ENCODE measurements at regions not wholly inside any gene's neighbourhood (a gene's known extent, or its start where the extent isn't known, plus 50 kb on each side); places are given as distances from the start of the nearest gene placed in this dataset.
"Not testable (repeated sequence)": the region's sequence is repeated elsewhere in the genome, so short reads cannot be mapped to it uniquely, and the experiment has no call there.

DNA sequence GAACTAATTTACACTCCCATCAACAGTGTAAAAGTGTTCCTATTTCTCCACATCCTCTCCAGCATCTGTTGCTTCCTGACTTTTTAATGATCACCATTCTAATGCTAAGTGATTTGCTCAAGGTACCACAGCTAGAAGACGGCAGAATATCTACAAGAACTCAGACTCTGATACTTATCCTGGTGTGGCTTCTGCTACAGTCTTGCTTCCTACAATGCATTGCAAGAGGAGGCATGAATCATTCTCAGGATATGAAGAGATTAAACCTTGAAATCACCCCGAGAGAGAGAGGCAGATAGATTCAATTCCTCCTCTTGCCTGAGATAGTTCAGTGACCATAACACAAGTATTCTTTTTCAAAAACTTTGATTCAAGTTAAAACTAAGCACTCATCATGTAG is 306.4 kb downstream of the TBC1D4 start:
- peak; percentile 69 for DNase-seq

DNA sequence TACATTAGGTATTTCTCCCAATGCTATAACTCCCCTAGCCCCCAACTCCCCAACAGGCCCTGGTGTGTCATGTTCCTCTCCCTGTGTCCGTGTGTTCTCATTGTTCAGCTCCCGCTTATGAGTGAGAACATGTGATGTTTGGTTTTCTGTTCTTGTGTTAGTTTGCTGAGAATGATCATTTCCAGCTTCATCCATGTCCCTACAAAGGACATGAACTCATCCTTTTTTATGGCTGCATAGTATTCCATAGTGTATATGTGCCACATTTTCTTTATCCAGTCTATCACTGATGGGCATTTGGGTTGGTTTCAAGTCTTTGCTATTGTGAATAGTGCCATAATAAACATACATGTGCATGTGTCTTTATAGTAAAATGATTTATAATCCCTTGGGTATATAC is 306.9 kb downstream of the TBC1D4 start:
- DNase-seq: not testable (repeated sequence)

DNA sequence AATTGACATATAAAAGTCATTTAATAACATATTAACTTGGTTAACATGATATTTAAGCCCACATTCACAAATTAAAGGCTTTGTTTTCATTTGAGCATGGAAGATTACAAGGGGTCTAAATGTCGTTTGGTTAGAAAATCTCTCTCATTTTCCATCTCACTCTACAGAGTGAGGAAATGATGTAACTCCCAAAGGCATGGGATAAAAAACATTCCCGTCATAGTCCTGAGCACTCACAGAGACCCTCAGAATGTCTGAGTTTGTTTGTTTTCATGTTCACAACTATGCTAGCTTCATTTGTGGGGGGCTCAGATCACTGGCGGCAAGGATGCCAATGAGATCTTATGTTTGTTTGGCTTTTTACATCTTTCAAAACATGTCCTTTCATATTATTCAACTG is 307.5 kb downstream of the TBC1D4 start:
- peak; percentile 20 for DNase-seq

DNA sequence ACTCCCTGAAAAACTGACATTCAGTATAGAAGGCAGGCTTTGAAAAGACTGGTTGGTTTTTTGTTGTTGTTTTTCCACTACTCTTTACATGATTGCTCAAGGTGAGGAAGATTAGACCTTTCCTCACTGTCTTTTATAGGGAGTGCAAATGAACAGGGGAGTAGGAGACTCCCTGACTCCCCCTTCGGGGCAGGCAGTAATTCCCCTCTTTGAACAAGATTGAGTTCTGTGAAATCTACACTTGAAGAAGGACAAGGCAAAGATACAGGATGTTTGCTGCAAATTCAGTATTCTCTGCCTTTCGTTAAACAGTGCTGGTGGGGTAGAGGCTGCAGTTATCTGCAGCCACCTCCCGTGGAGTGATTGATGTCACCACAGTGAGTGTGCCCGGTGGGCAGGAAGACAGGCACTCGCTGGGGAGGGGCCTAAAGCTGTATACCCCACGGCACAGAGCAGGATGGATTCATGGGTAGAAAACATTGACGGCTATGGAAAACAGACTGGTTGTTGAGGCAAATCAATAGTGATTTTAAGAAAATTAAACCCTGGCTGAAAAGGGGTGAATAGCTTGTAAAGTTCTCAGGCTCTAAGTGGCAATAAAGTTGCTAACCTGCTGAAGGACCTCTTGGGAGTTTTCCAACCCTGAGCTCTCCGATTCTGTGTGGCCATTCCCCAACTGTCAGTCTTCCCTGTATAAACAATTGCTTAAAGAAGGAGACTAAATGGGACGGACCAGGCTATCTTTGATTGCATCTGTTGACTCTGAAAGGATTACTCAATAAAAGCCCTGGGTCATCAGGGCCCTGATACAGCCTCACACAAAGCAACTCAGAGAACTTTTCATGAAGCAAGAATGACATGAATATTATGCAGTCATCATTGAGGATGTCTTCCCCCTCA is 308.3 kb downstream of the TBC1D4 start:
- DNase-seq: peak; percentile 72

DNA sequence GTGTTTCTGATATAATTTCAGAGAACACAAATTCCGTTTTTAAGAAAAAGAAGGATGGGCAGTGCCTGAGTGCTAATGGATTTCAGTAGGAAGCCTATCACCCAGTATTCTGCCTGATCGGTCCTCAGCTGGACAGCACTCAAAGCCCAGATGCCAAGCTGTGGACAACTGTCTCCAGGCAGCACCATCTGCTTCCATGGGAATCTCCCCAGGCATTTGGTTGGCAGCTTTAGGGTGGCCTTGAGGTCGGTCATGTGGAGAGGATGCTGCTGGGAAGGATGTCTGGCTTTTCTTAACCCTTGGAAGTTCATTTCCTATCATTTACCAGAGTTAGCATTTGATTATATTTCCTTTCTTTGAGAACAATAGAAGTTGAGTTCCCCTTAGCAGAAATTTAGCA is 311.7 kb downstream of the TBC1D4 start:
- DNase-seq: no peak

DNA sequence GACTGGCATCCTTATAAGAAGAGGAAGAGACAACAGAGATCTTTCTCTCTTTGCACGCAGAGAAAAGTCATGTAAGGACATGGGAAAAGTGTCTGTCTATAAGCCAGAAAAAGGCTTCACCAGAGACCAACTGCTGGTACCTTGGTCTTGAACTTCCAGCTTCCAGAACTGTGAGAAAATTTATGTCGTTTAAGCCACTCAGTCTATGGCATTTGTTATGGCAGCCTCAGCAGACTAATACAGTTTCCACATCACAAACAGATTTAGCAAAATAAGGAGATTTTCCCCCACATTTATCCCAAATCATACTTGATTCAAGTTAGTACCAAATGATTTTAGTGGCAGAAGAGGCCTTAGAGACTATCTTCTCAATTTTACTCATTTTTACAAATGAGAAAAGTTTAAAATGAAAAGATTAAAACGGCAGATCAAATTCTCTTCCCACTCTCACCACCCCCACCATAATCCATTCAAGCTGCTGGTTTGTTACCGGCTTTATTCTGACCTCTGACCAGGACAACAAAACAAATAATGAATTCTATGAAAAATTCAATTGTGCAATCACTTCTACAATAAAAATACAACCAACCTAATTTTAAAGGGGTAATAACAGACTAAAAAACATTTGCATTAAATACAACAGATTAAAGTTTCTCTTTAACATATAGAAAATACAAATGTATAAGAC is 316.3 kb downstream of the TBC1D4 start:
- DNase-seq: no peak

DNA sequence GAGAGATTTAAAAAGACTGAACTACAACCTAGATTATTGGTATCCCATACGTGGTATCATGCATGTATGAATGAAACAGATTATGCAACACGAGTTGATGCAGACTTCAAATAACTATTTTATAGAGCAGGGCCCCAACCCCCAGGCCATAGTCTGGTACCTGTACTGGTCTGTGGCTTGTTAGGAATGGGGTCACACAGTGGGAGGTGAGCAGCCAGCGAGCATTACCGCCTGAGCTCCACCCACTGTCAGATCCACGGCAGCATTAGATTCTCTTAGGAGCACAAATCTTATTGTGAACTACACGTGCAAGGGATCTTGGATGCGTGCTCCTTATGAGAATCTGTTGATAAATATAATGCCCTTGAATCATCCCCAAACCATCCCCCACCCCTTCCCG is 320.2 kb downstream of the TBC1D4 start:
- no peak for DNase-seq

DNA sequence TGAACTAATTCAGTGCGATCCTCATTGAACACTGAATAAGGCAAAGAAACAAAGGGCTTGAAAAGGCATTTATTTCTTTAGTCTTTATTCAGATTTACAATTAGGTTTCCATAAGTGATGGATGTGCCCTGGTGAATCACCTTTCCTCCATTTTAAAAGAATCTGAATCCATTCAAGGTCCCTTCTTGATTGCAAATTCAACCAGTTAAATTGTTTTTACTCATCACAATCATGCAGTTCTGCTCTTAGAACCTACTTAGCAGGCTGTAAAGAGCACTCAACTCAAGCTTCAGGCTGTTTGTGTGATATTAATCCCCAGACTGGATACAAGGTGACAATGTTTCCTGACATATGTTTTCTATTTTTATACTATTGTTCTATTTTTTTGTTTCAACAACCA is 321.0 kb downstream of the TBC1D4 start:
- no peak for DNase-seq

DNA sequence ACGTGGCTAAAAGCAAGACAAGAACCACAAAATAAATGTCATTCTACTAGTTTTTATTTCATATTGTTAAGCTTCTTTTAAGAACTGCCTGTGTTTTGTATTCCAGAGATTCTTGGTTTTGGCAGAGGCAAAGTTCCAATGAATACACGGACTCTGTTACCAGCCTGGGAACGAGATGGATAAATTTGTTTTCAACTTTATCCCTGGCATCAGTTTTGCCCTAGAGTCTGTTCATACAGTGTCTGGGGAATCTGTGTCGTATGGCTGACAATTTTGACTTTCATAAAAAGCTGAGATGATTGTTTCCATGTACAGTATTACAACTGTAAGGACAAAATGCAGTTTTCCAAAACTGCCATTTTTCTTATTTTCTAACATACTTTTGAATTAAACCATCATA is 327.6 kb downstream of the TBC1D4 start:
- DNase-seq: no peak

DNA sequence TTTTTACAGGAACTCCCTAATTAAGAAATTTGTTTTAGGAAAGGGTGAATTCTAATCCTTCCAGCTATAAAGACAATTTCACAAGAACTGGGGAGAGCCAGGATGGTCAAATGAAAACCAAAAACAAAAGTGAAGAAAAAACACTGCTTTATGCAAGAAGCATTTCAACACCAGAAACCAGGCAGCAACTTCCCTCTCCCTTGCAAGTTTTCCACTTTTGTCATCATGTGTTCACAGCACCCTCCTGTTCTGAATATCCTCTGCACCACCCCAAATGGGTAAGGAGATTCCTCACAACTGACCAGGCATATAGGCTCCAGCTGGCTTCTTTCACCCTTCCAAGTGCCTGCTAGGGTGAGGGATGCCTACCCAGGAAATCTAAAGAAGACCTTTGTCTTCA is 328.1 kb downstream of the TBC1D4 start:
- DNase-seq: peak; percentile 27

DNA sequence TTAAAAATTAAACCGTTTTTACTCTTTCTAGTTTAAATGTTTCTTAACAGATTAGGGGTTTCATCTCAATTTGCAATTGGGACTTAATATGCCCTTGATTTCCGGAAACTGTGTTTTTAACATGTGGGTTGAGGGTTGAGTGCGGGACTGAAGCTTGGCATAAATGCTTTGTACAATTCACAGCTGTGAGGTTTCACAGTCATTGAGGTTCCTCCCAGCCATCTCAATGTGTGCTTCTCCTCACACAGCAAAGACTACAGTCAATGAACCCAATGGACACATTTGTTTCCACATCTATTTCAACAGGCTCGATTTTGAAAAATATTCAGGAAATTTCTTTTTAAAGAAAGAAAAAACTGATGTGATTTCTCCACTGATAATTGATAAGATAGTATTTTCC is 328.6 kb downstream of the TBC1D4 start:
- DNase-seq: no peak

DNA sequence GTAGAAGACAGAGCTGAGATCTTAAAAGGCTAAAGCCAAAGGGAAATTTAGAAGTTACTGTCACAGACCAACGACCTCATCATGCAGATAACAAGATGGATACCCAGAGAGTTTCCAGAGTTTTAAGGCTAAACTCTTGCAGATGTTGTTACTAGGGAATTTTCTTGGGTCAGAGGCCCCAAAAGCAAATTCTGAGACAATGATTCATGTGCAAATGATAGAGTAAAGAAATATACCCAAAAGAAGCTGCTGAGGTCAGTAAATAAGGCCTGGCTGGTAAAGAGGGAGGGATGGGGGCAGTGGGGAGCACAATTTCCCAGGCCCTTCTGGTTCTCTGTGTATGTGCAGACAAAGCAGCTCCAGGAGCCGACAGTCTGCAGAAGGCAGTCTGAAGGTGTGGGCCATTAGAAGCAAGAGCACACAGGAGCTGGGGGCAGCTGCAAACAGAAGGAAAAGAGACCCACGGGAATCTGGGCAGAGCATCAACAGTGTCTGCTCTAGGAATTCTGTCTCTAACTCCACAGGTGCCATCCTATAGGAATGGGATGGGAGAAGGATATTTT is 330.8 kb downstream of the TBC1D4 start:
- peak; percentile 28 for DNase-seq

DNA sequence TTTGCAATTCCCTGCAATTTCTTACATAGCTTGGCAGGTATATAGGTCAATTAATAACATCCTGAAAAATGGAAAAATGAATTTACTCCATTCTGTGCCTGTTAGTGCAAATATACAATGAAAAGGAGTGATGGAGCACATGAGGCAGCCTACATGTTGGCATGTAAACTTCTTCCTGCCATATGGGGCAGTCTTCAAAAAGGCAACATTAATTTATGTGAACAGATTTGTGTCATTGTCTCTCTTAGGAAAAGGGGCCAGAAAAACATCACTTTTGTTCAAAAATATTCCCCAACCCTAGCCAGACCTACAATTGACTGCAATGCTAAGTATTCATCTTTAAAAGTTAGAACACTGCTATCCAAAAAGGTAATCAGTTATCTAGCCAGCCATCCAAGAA is 332.2 kb downstream of the TBC1D4 start:
- no peak for DNase-seq

DNA sequence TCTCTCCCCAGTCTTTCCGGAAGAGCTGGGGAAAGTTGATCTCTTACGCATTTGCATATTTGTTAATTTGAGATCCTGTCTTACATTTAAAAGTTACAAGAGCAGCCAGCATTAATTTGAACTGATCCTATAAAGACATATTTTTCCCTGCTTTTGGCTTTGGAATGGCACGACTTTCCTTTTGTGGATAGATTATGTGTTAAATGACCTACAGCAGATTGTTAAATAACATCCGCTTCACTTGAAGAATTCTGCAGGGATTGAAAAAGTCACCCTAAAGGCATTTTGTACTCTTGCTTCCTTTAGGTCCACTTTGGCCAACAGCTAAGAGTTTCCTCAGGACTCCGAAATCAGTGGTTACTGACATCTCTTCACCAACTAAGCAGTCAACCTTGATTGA is 334.0 kb downstream of the TBC1D4 start:
- no peak for DNase-seq

DNA sequence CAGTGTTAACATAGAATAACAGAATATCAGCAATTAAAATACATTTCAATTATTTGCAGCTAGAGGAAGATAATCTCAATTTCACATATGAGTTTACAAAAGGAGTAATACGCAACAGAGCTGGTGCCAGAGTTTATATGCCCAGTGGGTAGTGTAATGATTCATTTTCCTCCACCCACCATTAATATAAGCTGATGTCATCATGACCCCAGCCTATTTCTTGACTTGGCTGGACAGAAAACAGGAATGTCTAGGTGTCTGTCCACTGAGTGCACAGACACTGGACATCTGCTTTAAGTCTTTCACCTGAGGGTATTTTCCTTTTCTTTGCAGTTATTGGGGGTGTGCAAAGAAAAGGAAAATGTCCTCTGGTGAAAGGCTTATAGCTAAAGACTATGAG is 335.5 kb downstream of the TBC1D4 start:
- no peak for DNase-seq

DNA sequence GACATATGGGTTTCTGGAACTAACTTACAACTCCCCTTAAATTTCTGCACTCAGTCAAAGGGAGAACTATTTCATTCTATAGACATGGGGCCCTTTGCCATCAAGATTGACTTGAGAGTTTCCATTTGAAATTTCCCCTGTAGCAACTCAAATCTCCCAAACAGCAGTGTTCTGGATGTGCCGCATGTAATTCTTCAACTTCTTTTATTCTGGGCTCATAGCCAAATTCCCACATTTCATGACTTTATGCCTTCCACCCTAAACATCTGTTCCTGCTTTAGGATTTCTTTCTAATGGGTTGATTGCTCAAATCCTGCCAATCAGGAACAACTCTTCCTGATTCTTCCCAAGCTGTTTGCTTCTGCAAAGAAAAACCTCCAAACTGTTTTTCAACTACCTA is 336.0 kb downstream of the TBC1D4 start:
- DNase-seq: no peak

DNA sequence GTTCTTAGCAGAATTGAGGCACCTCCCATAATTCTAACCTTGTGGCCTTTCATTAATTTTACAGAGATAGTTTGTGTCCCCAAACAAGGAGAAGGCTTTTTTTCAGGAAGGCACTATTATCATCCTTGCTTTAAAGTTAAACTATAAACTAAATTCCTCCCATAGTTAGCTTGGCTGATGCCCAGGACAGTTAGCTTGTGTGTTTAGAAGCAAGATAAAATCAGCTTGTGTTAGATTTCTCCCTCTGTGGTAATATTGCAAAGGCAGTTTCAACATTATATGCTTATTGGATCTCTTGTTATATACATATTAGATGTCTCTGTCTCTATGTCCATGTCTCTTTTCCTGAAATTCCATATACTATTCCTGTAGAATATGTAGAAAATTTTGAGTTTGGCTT is 342.7 kb downstream of the TBC1D4 start:
- peak; percentile 31 for DNase-seq

DNA sequence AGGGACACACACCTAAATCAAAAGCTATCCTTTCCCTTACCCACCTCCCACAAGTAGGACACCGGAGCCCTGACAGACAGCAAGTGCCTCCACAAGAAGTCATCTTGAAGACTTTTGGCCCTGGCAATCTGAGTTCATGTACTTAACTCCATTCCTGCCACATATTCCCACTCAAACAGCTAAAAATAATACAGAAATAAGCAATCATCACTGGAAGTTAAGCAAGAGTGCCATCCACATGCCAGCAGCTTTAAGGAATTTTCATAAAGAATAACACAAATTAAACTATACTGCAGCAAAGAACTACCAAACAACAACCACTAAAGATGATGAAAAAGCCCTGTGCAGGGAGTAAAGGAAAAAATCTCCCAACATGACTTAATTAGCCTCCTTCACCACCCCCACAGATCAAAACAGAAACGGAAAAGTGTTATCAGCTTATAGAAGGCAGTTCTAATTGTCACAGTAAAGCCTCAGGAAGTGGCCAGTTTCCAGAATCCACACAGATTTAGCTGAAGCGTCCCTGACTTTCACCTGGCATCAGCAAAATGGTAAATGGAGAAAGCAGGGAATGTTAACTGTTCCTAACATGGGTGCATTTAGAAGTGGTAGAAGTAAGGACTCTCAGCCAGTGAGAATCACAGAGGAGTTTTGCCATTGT is 343.9 kb downstream of the TBC1D4 start:
- DNase-seq: no peak

DNA sequence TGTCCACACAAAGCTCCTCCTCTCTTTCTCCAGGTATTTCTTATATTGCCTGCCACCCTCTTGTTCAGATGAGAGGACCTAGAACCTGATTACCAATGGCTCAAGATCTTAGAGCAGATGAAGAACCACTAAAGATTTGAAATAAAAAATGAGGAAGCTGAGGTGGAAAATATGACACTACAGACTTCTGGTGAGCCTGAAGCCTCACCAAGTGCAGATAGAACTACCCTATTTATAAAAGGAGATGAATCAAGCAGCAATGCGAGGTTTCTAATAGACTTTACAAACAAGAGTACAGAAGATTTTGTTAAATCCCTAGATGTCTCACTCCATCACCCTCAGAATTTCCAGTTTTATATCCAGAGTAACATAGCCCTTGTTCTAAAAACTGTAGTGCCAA is 345.8 kb downstream of the TBC1D4 start:
- peak; percentile 6 for DNase-seq

DNA sequence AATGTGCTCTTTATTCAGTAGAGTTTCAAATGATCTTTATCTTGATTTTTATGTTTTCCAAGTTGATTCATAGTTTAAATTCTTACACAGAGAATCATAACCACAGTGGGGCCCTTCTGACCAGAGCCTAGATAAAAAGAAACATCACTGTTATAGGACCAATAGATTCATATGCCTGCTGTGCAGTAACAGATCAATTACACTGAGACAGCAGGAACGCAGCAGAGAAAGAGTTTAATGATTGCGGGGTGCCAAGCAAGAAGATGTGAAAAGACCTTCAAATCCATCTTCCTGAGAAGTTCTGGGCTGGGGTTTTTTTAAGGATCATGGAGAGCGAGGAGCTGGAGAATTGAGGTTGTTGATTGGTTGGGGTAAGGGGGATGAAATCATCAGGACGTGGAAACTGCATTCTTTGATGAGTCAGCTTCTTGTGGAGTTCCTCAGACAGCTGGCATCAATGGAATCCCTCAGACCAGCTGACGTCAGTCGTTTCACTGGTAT is 346.6 kb downstream of the TBC1D4 start:
- DNase-seq: peak; percentile 99

DNA sequence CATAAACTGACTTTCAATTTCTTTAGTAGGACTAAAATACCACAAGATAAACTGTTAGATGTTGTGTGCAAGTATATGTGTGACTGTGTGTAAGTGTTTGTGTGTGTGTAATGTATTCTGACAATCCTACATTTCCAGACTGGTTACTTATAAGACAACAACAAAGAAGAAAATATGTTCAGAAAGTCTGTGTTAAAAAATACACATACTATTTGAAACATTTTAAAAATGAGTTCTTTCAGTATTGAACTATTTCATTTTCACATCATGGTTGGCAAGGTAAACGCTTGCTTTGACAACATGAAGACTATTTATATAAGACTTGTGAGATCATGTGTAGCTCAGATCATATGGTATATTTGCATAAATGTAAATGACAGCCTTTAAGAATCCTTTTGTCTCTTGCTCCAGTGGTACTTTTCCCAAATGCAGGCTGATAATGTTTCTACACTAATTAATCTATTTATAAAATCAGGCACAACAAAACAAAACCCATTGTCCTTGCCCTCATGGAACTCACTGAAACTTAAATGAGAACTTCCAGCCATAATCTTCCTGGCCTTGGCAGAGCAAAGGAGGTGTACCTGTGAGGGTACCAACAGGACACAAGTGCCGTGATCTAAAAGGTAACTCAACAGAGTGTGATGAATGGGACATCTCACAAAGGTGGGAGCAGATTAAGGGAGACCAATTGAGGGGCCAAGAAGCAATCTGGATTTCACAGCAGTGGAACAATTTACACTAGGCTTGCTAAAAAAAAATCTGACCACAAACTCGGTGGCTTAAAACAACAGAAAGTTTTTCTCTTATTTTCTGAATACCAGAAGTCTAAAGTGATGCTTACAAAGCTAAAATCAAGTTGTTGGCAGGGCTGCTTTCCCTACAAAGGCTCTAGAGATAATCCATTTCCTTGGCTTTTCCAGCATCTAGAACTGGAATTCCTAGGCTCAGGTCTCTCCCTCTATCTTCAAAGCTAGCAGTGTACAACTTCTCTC is 349.0 kb downstream of the TBC1D4 start:
- peak; percentile 25 for DNase-seq

DNA sequence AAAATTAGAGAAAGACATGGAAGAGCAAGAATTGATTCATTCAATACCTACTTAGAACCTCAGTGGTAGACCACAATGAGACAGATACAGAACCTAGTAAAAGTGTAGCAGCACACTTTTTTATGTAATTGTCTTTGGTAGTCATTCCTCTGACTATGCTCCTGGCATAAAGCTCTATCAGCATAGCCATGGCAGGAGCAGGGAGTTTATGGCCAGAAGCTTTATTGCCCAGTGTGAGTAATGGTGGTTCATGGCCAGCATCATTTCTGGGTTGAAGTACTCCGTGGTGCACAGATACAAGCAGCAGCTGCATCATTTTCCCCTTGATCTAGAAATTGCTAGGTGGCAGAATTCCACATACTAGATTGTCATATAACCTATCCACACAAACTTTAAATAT is 352.6 kb downstream of the TBC1D4 start:
- peak; percentile 54 for DNase-seq
